Mammary epithelial cell (primary cell): ENCODE measurements at regions not wholly inside any gene's neighbourhood (a gene's known extent, or its start where the extent isn't known, plus 50 kb on each side); places are given as distances from the start of the nearest gene placed in this dataset.

ENCODE experiments used
- CTCF ChIP-seq, 2 donors: IDR thresholded peaks in 1 of 2; conservative IDR thresholded peaks in 1 of 2; 2 replicates each; pipeline ENCODE4 v1.5.1; 2011 to 2012; ENCODE audit warnings: inconsistent platforms in 2 of 2, low read length in 2 of 2, mild to moderate bottlenecking in 2 of 2, control low read depth in 1 of 2, low read depth in 1 of 2; ENCODE audit not compliant: insufficient read depth in 1 of 2; ENCODE audit errors: extremely low read depth in 1 of 2
- EZH2 ChIP-seq: IDR thresholded peaks from 2 replicates; pipeline ENCODE4 v1.6.1; 2012; ENCODE audit warnings: low read length, inconsistent platforms, borderline replicate concordance

GRCh38 chr15:35669021-35669420, 123.1 kb upstream of the DPH6 start:
- TF ChIP-seq EZH2, result no peak
- TF ChIP-seq CTCF (conservative IDR thresholded peaks at IDR 0.05 in 1 of 2, IDR thresholded peaks at IDR 0.05 in 1 of 2; ENCODE audit: extremely low read depth in 1 of 2, insufficient read depth in 1 of 2, low read depth in 1 of 2, low read length in 2 of 2), result no peak
